GM21423 (cell line): ENCODE measurements at regions not wholly inside any gene's neighbourhood (a gene's known extent, or its start where the extent isn't known, plus 50 kb on each side); places are given as distances from the start of the nearest gene placed in this dataset.
"Not testable (repeated sequence)": the region's sequence is repeated elsewhere in the genome, so short reads cannot be mapped to it uniquely, and the experiment has no call there.

Experiments used
- ATAC-seq: cut with Tn5 transposase; IDR thresholded peaks from one replicate; pipeline ENCODE4 v1.9.1; 2021; ENCODE audit warnings: mild to moderate bottlenecking, moderate library complexity; ENCODE audit not compliant: unreplicated experiment

DNA sequence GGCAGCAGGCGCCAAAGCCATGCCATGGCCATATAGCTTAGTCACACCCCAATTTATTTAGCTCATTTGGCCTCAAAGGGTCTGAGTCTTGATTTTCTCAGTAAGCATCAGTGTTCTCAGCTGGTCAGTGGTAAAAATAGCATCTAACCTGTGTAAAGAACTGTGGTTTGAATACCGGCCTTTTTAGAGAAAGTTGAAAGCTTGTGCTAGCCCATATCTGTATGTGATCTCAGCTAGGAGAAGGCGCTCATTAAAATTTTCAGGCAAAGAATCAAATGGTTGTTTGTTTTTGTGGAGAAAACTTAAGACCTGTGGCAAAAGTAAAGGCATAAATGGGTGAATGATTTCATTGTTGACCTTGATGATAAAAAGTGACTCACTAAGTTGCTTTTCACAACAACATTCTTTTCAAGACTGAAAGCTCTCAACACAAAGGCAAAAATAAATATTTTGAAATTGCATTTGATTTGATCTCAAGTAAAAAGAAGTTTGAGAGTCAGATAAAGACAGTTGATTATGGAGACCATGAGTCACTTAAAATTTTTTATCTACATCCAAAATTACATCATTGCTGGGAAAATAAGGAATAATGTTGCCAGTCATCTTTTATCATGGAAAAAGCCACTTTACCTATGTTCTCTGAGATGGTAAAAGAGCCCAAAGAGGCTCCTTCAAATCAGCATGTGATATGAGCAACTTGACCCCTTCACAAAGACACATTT lies 128.5 kb upstream of the RGS6 start:
- no peak for ATAC-seq

DNA sequence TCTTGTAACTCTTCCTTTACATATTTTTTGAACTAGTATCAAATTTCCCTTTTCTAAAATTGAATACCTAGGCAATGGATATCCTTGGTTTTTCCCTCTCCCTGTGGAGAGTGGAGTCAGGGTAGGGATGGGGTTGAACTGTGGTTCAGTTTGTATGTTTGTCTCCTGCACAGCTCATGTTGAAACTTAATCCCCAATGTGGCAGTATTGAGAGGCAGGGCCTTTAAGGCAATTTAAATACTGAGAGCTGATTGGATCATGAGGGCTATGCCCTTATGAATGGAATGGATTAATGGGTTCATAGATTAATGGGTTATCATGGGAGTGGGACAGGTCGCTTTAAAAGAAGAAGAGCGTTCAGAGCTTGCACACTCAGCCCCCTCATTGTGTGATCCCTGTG lies 127.2 kb upstream of the RGS6 start:
- no peak for ATAC-seq

DNA sequence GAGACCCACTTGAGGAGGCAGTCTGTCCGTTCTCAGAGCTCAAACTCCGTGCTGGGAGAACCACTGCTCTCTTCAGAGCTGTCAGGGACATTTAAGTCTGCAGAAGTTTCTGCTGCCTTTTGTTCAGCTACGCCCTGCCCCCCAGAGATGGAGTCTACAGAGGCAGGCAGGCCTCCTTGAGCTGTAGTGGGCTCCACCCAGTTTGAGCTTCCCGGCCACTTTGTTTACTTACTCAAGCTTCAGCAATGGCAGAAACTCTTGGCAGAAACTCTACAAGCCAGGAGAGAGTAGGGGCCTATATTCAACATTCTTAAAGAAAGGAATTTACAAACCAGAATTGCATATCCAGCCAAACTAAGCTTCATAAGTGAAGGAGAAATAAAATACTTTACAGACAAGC lies 125.2 kb upstream of the RGS6 start:
- not testable (repeated sequence) for ATAC-seq

DNA sequence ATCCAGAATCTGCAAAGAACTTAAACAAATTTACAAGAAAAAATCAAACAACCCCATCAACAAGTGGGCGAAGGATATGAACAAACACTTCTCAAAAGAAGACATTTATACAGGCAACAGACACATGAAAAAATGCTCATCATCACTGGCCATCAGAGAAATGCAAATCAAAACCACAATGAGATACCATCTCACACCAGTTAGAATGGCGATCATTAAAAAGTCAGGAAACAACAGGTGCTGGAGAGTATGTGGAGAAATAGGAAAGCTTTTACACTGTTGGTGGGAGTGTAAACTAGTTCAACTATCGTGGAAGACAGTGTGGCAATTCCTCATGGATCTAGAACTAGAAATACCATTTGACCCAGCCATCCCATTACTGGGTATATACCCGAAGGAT lies 121.4 kb upstream of the RGS6 start:
- ATAC-seq, result not testable (repeated sequence)

DNA sequence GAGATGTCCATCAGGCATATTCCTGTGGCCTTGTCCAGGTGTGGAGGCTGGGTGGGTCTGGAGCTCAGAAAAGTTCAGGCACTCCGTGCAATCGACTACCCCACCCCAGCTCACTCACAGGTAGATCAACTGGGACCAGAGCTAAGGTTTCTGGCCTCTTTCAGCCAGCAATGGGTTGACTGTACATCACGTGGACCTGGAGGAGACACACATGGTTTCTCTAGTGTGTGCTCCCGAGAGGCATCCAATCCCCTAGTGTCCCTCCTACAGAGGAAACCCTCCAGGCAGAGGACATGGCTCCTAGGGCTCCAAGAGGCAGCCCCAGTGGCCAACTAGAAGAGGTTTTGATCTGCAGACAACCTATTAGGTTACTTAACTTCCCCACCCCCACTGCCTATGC lies 119.5 kb upstream of the RGS6 start:
- no peak for ATAC-seq

DNA sequence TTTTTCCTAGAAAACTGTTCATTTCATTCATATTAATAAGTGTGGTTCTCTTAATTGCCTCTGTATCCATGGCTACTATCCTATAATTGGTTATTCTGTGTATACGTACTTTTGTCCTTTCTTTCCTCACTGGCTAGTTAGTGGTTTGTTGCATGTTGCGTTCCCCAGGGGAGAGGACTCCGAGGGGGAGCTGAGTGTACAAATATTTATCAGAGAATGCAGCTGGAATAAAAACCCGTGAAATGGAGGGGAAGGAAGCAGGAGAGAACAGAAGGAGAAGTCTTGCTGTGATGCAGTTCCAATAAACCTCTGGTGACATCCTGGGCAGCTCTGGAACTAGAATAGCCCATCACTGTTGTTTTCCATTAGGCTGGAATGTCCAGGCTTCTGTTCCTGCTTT lies 117.1 kb upstream of the RGS6 start:
- ATAC-seq, result no peak

DNA sequence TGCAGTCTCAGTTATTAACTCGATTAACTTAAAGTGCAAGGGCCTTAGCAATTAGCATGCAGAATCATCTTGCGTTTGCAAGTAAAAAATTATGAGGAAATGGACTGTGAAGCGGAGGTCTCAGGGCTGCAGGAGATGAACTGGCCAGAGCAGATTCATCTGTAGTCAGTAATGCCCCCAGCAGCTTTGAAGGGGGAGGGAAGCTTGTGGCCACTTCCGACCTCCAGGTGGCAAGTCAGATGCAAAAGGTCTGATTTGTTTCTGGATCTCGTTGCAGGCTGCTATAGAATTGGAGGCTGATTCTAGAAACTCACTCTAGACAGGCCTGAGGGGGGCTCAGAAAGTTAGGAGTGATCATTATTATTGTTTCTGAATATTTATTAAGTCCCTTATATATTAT lies 107.4 kb upstream of the RGS6 start:
- no peak for ATAC-seq

DNA sequence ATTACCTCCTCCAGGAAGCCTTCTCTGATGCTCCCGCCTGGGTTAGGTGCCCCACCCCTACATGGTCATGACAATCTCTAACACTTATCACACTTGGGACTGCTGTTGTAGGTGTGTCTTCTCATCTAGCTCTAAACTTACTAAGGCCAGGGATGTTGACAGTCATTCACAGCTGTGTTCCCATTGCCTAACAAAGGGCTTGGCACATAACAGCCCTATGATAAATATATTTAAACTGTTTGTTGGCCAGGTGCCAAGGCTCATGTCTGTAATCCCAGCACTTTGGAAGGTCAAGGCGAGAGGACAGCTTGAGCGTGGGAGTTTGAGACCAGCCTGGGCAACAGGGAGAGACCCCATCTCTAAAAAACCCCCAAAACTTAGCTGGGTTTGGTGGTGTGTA lies 98.8 kb upstream of the RGS6 start:
- no peak for ATAC-seq

DNA sequence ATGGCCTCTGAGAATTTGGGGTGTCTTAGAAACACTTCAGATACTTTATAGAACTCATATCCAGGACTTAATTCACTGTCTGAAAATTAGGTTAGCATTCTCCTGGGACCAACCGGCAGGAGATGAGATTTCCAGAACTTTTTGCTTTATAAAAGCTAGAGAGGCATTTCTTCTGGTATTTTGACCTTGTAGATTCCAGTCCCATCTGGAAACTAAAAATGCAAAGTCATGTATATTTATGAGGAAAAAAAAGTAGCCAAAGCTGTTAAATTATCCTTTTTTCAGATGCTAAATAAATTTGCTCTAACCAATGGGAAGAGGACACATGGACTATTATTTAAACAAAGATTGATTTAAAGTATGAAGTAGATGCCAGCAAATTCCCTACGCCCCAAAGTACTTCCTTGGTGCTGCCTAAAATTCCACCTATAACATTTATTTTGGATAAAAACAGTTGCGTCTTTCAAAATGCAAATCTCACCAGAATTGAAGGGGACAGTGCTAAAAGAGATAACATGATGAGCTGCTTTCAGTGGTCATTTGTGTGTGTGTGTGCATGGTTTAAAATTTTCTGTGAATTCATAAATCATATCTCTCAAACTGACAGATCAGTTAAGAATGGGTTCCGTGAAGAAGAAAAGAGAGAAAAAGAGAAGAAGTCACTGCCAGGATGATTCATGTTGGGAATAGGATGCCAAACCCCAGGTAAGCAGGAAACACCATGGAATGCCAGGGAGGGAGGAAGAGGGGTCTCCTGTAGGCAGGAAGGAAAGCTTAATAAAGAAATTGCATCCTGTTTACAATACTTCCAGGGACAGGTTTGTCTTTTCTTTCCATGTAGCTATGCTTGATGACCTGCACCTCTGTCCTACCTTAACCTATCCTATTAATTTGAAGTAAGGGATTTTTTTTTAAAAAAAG lies 97.7 kb upstream of the RGS6 start:
- no peak for ATAC-seq

DNA sequence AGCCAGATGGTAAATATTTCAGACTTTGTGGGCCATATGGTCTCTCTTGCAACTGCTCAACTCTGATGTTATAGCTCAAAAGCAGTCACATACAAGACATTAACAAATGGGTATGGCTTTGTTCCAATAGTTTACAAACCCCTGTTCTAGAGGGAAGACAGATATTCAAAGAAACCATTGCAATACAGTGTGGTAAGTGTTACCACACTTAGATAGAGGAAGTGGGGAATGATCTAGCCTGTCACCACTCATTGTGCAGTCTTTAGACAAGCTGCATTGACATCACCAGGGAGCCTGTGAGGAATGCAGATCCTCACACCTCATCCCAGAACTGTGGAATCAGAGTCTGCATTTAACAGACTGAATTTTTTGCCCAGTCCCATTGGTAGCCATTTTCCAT lies 80.0 kb upstream of the RGS6 start:
- no peak for ATAC-seq

DNA sequence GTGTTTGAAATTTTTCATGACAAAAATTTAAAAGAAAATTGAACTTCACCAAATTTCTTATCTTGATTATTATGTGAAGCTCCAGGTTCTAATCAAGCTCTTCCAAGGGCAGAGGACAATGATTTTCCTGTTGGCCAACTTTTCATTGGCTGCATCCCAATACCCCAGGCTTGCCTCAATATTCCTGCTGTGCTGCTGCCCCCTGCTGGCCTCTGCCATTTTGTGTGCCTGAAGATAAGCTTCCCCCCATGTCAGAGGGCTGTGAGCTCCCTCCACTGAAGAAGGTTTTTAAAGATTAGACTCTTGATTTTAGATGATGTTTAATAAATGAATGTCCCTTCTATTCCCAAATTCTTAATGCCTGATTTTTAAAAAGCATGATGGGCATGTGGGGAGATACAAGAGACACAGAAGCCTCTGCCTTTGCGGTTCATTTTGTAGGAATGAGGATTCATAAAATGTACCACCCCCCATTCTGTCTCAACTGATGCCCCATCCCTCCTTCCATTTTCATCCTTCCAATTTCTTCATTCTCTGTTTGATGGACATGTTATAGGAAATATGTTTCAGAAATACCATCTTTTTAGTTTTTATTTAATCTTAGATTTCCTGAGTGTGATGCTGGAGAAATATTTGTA lies 76.7 kb upstream of the RGS6 start:
- ATAC-seq, result no peak

DNA sequence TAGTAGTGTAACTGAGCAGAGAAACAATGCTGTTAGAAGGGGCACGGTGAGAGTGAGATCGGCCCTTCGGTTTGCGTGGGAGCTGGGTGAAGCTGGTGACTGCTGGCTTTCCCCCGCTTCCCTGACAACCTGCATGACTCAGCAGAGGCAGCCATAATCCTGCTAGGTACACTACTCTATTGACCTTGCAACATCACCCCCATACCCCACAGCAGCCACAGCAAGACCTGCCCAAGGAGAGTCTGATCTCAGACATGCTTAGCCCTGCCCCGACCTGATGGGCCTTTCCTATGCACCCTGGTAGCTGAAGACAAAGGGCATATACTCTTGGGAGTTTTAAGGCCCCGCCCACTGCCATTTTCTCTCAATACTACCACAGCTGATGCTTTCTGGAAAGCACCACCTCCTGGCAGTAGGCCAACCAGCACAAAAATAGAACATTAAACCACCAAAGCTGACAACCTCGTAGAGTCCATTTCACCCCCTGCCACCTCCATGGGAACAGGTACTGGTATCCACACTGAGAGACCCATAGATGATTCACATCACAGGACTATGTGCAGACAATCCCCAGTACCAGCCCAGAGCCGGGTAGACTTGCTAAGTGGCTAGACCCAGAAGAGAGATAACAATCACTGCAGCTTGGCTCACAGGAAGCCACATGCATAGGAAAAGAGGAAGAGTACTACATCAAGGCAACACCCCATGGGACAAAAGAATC lies 75.9 kb upstream of the RGS6 start:
- no peak for ATAC-seq

DNA sequence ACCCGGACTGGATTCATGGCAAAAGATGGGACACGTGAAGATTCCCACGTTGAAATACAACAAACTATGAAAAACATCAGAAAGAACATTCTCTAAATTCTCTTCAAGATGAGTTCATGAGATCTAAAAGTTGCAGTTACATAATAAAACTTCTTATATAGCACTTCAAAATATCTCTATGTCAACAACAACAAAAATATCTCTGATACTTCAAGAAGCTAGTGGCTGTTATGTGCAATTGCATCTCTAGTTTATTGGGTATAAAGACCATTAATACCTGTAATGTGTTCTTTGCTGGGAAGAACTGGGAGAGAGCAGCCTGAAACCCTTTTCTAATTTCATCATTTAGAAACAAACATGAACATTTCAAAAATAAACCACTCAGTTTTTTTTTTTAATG lies 69.2 kb upstream of the RGS6 start:
- ATAC-seq, result no peak

DNA sequence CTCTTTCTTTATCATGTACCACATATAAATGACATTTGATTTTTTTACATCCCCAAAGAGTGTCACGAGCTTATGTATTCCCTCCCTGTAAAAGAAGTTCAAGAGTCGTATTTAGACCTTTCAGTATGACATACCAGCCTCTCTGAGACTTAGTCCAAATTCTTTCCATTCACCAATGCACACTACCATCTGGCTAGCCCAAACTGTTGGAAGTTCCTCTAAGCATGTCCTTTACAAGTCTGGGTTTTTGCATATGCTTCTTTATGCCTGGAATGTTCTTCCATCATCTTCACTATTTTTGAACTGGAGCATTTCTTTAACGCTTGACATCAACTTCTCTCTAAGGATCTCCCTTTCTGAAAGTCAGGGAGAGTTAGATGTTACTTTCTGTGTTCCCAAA lies 68.5 kb upstream of the RGS6 start:
- no peak for ATAC-seq
